SKM-1 treated with dmso at 0.1 percent for 144 hours (cell line): ENCODE measurements at regions not wholly inside any gene's neighbourhood (a gene's known extent, or its start where the extent isn't known, plus 50 kb on each side); places are given as distances from the start of the nearest gene placed in this dataset.
A peak's percentile ranks its signal among the peaks of the same experiment; 100 is the strongest.

Experiments
- DNase-seq: peaks from one replicate; lab custom pipeline; 2025; ENCODE audit not compliant: unreplicated experiment; lab: John Stamatoyannopoulos, UW

DNA sequence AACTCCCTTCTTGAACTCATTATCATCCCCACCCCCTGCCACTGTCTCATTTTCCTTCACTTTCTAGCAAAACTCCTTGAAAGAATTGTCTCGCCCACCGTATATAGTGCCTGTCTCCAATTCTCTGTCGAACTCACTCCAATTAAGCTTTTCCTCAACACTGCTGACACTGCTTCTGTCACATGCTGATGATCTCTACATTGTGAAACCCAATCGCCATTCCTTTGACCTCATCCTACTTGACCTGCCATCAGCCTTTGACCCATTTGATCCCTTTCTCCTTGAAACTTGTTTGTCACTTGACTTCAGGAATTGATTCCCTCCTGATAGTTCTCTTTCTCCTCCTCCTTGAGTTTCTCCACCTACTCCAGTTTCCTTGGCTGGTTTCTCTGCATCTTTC lies 54.8 kb downstream of the CCDC71L start:
- no peak for DNase-seq

- DNase-seq, result no peak
Observed at GRCh38 chr7:106604971-106605370, 56.0 kb downstream of the CCDC71L start.

DNA sequence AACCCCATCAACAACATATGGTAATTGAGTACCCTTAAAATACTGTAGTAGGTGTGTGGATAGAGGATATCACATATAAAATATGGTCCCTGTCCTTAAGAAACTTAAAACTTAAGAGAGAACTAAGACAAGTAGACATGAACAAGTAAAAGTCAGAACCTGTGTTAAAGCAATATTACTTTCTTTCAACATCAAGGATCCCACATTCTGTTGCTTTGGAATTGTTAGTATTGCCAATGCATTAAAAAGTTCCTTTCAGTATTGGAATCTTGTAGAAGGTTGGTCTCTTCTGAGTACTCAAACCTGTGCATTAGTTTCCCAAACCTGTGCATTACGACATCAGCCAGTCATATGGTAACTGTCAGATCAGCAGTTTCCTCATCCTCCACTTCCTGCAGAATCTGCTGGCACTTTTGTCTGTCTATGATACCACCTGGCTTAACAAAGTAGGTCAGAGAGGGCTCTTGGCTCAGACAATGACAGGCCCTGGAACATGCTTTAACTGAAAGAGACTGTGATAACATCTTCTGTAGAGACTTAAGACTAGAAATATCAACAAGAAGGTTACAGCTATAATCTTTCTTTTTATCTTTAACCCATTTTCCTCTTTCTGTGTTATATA lies 56.5 kb downstream of the CCDC71L start:
- peak; percentile 30 for DNase-seq

DNA sequence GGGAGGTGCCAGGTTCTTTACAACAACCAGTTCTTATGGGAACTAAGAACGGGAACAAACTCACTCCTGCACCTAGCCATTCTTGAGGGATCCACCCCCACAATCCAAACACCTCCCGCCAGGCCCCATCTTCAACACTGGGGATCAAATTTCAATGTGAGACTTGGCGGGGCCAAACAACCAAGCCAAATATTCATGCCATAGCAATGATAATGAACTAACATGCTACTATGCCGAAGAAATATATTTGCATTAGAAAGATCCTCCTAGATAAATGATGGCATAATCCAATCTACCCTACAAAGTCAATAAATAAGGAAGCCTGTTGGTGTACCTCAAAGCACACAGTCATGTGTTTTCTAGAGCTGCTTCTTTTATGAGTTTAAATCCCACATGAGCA lies 57.6 kb downstream of the CCDC71L start:
- no peak for DNase-seq

- no peak for DNase-seq
Observed at GRCh38 chr7:106602062-106602461, 58.9 kb downstream of the CCDC71L start.

GRCh38 chr7:106600569-106601373 lies 60.2 kb downstream of the CCDC71L start:
- no peak for DNase-seq

GRCh38 chr7:106599343-106599698 lies 61.6 kb downstream of the CCDC71L start:
- no peak for DNase-seq

GRCh38 chr7:106598663-106599342 lies 62.2 kb downstream of the CCDC71L start:
- DNase-seq, result peak; percentile 47

DNA sequence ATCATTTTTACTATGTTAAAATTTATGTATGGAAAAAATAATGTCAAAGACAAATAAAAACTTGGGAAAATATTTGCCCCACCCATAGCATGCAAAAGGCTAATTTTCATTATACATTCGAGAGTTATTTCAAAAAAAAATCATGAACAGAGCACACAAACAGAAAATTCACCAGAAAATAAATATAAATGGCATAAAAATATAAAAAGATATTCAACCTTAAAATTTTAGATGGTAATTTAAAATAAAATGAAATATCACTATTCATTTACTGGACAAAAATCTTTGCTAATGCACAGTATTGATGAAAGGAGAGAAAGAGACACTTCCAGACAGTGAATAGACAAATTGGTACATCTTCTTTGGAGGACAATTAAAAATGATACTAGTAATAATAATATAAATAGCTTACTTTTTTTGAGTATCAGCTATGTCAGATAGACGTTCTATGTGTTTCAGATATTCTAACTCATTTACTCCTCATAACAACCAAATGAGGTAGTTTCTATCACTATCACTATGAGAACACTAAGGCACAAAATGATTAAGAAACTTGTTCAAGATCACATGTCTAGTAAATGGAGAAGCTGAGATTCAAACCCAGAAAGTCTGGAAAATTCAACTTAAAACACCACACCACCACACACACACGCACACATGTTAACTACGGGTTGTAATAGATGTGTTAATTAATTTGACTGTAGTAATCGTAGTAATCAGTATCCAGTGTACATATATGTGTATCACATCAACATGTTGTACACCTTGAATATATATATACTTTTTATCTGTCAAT lies 63.0 kb downstream of the CCDC71L start:
- DNase-seq, result no peak

DNA sequence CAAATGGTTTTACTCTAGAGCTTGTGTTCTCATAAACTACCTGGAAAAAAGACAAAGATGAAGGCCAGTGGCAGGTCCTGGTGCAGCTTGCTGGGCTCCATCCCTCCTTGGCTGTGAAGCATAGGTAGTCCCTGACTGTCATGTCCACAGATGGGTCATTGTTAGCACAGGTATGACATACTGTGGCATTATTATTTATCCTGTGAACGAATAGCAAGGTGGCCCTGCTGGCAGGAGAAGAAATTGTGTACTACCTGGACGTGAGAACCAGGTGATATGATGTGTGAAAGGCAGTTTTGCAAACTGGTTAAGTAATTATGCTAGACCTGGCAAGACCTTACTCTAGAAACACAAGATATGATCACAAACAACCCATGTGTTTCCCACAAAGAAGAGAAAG lies 63.9 kb downstream of the CCDC71L start:
- no peak for DNase-seq

GRCh38 chr7:106595922-106596321 lies 65.0 kb downstream of the CCDC71L start:
- no peak for DNase-seq

DNA sequence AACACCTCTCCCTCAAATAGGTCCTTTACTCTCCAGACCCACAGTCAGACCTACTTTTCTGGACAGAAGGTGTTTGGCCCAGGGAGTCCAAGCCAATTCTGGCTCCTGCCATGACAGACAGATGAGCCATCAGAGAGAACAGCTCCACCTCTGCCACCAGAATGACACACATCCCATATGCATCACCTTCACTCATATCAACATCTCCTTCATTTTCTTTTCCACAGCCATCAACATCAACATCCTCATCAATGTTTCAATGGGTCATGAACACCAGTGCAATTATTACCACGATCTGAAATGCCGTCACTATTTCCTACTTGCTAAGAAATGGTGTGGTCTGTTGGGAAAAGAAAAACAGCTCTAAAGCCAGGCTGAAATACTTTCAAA lies 67.9 kb downstream of the CCDC71L start:
- DNase-seq, result no peak

DNA sequence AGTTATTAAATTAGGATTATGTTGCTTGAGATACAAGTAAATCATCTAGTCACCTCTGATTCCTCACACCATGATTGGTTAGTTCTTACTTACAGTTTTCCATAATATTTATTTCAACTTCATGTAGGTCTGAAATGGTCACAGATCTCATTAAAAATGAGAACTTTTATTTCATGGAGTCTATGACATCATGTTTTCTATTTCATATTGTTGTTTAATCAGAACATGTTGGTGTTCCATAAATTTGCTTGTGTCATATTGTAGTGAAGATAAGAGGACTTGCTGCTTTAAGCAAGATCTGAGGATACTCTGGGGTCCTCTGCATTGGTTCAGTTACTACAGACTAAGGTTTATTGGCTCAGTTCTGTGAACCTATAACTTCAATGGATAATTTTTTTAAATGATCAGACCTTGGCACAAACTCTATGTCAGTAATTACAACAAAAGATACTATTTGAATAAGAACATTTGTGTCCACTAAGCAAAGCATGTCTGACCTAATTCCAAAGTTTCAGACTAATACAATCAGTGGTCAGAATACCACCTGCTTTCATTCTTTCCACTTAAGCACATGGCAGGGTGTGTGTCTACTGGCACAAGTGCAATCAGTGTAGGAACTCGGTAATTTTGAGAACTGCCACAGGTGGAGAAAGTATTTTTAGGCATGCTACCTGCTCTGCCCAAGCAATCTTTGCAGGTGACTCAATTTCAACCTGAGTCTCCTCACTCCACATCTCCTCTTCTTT lies 68.5 kb downstream of the CCDC71L start:
- DNase-seq, result no peak

DNA sequence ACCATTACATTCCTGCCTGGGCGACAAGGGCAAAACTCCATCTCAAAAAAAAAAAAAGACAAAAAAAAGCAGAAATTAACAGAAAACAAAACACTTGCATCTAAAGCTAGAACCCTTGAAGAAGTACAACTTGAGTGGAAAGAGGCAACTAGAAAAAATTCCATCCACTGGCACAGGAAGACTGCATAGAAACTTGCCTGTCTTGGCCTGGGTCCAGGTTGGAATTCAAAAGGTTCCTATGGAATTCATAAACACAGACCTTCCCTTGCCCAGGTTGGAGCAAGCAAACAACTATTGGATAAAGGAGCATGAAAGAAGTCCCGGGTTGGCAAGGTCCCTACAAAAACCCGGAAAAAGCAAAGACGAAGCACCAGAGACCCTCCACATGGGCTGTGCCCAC lies 69.8 kb downstream of the CCDC71L start:
- no peak for DNase-seq

GRCh38 chr7:106590209-106590816 lies 70.6 kb downstream of the CCDC71L start:
- no peak for DNase-seq

- DNase-seq, result no peak
Observed at GRCh38 chr7:106589198-106589879, 71.6 kb downstream of the CCDC71L start.

- DNase-seq, result no peak
Observed at GRCh38 chr7:106588422-106589197, 72.3 kb downstream of the CCDC71L start.

- no peak for DNase-seq
Observed at GRCh38 chr7:106584914-106585759, 75.8 kb downstream of the CCDC71L start.
